ENCODE measurements at regions not wholly inside any gene's neighbourhood (a gene's known extent, or its start where the extent isn't known, plus 50 kb on each side); places are given as distances from the start of the nearest gene placed in this dataset.
"Not testable (repeated sequence)": the region's sequence is repeated elsewhere in the genome, so short reads cannot be mapped to it uniquely, and the experiment has no call there.

DNA sequence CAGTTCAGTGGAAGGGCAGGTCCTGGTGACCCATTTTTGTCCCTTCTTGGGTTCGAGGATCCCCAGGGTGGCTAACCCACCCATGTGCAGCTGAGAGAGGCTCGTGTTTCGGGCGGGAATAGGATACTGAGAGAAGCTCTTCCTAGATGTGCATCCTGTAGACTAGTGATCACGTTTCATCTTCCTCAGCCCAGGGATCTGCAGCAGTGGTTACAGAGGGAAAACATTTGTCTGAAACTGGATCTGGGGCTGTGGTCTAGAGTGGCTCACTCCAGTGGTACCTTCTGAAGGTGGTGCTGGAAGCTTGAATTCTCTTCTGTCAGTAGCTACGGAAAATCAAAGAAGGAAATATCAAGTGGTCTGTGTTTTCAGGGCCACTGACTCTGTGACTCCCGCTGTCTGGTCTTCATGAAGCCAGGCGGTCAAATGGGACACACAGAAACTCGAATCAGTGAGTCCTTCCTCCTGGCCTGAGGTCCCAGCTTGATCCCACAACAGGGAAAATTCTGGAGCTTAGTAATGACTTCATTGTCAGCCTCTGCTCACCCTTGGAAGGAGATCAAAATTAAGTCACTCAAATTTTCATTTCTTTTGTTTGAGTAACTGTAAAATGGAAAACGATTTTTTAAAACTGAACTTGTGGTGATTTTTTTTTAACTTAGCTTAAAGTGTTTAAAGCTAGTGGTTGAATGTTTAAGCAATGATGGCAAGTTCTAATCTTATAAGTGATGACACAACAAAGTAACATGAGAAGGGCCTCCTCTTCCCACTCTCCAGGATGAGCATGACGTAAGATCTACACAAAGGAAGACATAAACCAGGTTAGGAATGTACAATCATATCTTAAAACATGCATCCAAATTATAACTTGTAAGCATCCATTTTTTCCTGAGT lies 469.3 kb upstream of the KLF6 start:
- Histone ChIP-seq H3K4me3 (no peak overlapping the region), H3K9me3 (replicated peaks) (no peaks in the 10 kb centered on the region), H3K4me1 (peaks cover 3% of the 10 kb centered on the region; the same call in 1 of the 2 replicates), H3K36me3 (no peaks in the 10 kb centered on the region), H3K27me3 (no peaks in the 10 kb centered on the region), H3K27ac (no peak overlapping the region)
- DNase-seq: peak in 1 of 2 experiments; percentile 29

DNA sequence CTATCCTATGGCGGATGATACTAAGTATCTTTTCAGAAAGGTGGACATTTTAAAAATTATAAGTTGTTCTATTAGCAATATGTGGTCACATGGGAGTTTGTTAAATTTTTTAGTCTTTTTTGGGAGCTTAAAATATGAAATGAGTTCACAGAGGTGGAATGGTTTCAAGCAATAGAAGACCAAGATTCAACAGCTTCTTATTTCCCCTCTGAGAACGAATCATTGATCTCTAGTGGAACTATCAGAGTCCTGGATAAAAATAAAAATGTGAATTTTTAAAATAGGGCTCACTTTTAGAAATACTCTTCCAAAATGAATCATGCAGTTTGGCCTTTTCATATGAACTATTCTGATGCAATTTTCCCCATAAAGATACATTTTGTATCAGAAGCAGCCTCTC lies 467.7 kb upstream of the KLF6 start:
- Histone ChIP-seq H3K27me3 (no peaks in the 10 kb centered on the region), H3K27ac (no peak overlapping the region), H3K4me3 (no peak overlapping the region), H3K4me1 (peaks cover 3% of the 10 kb centered on the region; the same call in 1 of the 2 replicates), H3K9me3 (replicated peaks) (no peaks in the 10 kb centered on the region), H3K36me3 (no peaks in the 10 kb centered on the region)
- DNase-seq: no peak

DNA sequence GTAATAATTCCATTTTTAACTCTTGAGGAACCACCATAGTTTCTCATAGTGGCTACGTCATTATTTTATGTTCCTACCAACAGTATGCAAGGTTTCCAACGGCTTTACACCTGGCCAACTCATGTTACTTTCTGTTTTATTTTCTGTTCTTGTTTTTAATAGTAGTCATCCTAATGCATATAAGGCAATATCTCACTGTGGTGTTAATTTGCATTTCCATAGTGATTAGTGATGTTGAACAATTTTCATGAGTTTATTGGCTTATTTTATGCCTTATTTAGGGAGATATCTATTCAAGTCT lies 465.5 kb upstream of the KLF6 start:
- Histone ChIP-seq H3K4me3 (no peak overlapping the region), H3K9me3 (replicated peaks) (no peaks in the 10 kb centered on the region), H3K36me3 (no peaks in the 10 kb centered on the region), H3K4me1 (peaks cover 3% of the 10 kb centered on the region; the same call in 1 of the 2 replicates), H3K27me3 (no peaks in the 10 kb centered on the region), H3K27ac (no peak overlapping the region)
- DNase-seq: no peak

DNA sequence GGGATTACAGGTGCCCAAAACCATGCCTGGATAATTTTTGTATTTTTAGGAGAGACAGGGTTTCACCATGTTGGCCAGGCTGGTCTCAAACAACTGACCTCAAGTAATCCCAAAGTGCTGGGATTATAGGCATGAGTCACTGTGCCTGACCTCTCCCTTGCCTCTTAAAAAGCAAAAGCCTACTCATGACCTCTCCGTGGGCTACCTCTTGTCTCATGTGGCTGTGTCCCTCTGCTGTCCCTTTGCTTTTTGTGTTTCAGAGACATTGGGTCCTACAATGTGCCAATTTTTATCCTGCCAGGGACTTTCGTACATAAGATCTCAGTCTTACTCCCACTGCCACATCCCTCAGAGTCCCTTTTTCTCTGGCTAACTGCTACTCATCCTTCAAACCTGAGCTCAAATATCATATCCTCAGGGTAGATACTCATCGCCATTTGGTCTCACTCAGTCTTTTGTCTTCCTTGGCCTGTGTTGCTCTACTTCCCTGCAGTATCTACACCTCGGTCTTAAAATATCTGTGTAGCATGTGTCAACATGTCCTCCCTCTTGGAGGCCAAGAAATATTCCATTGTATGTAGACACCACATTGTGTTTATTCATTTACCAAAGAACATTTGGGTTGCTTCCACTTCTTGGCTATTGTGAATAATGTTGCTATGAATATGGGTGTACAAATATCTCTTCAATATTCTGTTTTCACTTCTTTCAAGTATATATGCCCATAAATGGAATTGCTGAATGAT lies 465.0 kb upstream of the KLF6 start:
- Histone ChIP-seq H3K9me3 (replicated peaks) (no peaks in the 10 kb centered on the region), H3K4me1 (peaks cover 3% of the 10 kb centered on the region; the same call in 1 of the 2 replicates), H3K36me3 (no peaks in the 10 kb centered on the region), H3K4me3 (no peak overlapping the region), H3K27me3 (no peaks in the 10 kb centered on the region), H3K27ac (no peak overlapping the region)
- DNase-seq: no peak

DNA sequence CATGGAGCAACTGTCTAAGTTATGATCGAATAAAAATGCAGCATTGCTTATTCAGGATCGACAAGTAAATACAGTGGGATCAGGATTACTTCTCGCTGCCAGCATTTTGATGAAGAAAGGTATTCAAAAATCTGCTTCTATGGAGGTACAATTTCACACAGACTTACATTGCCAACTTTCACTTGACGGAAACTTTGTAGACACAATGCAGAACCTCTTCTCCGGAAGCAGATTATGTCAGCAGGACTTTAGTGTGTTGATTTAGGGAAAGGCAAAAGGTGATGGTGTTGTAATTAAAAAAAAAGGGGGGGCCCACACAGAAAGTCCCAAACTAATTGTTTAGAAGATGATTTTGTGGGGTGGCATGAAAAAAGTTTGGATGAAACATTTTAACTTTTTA lies 462.4 kb upstream of the KLF6 start:
- no peaks in the 10 kb centered on the region for H3K36me3 ChIP-seq

DNA sequence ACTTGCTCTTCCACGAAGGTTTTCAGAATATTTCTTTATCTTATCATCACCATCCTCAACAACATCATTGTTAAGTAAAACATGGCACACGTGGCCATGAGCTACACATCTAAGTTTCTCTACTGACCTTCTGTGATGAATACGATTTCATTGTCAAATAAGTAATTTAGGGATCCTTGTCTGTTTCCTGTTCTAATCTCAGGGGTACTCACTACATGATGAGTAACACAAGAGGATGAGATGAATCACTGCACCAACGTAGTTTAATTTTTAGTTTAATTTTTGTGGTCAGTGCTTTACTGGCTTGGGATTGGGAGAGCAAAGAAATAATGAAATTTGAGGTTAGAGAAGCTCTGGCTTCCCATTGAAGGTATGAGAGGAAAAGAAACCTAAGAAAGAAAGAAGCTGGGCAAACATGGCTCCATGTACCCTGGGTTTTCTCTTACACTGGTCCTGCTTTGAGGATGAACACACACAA lies 461.9 kb upstream of the KLF6 start:
- no peaks in the 10 kb centered on the region for H3K9me3 ChIP-seq (replicated peaks)
- no peaks in the 10 kb centered on the region for H3K36me3 ChIP-seq
- peaks cover 23% of the 10 kb centered on the region for H3K4me1 ChIP-seq
- H3K4me3 ChIP-seq: no peak overlapping the region
- DNase-seq: no peak
- H3K27ac ChIP-seq: no peak overlapping the region
- no peaks in the 10 kb centered on the region for H3K27me3 ChIP-seq

More for the DNA sequence above, 462.4 kb upstream of the KLF6 start:
- no peaks in the 10 kb centered on the region for H3K9me3 ChIP-seq (replicated peaks)
- no peak overlapping the region for H3K27ac ChIP-seq
- no peak overlapping the region for H3K4me3 ChIP-seq
- DNase-seq: no peak
- peaks cover 20% of the 10 kb centered on the region for H3K4me1 ChIP-seq
- no peaks in the 10 kb centered on the region for H3K27me3 ChIP-seq

DNA sequence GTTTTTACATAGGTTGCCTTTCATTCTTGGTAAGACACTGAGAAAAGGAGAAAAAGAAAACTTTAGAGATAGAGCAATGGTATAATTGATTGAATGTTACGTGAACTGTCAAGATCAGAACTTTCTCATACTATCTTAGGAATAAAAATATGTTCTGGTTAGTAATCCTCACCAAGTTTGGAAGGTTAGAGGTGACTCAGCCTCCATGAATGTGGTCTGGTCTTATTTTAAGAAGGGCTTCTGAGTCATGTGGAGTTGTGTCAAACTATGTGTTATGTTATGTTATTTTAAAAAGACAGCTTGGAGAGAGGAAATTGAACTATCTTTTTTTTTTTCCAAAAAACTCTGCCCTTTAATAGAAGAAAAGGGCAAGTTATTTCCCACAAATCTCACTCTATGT lies 458.6 kb upstream of the KLF6 start:
- no peaks in the 10 kb centered on the region for H3K36me3 ChIP-seq
- H3K9me3 ChIP-seq (replicated peaks): no peaks in the 10 kb centered on the region
- peaks cover 32% of the 10 kb centered on the region for H3K4me1 ChIP-seq
- no peak overlapping the region for H3K4me3 ChIP-seq
- peak; percentile 15 to 28 for DNase-seq
- H3K27me3 ChIP-seq: no peaks in the 10 kb centered on the region
- peak overlapping the region; percentile 67 for H3K27ac ChIP-seq

DNA sequence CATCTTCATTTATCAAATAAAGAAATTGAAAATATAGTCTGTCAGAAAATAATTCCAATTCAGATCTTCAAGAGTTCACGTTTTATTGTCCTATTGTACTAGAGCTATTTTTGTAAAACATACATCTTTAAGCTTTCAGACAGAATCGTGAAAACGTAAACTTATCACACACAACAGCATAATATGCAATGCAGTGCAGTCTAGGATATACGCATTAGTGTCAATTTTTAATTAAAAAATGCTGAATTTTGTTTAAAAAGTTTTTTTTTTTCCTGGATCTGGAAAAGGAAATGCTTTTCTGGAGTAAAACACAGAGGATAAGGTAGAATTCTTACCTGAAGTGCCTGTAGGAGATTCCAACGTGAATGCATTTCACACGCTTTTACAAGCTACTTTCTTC lies 458.2 kb upstream of the KLF6 start:
- Histone ChIP-seq H3K36me3 (no peaks in the 10 kb centered on the region), H3K4me3 (no peak overlapping the region), H3K4me1 (peaks cover 32% of the 10 kb centered on the region), H3K27ac (peak overlapping the region; percentile 67), H3K9me3 (replicated peaks) (no peaks in the 10 kb centered on the region), H3K27me3 (no peaks in the 10 kb centered on the region)
- no peak for DNase-seq

DNA sequence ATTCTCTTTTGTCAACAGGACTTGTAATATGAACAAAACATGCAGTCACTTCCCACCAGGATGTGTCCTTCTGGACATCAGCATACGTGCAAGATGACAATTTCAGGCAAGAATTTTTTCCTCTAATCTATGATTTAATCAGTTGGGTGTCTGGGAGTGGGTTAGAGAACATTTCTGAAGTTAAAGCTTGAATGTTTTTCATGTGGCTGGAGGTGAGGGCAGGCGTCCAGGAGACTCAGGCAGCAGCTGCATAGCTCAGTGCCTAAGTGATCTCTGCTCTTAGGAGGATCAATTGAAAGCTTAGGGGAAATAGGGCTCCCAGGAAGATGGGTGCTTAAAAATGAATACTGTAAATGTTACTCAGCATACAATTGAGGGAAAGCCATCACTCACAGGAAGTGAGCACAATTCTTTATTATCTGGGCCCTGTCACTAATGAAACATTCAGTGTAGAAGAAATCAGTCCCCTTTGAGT lies 457.6 kb upstream of the KLF6 start:
- DNase-seq: peak; percentile 22 to 37
- Histone ChIP-seq H3K4me3 (peak overlapping the region; percentile 17; the same call in 1 of the 2 replicates), H3K36me3 (no peaks in the 10 kb centered on the region), H3K27me3 (no peaks in the 10 kb centered on the region), H3K4me1 (peaks cover 32% of the 10 kb centered on the region), H3K27ac (peak overlapping the region; percentile 67), H3K9me3 (replicated peaks) (no peaks in the 10 kb centered on the region)

DNA sequence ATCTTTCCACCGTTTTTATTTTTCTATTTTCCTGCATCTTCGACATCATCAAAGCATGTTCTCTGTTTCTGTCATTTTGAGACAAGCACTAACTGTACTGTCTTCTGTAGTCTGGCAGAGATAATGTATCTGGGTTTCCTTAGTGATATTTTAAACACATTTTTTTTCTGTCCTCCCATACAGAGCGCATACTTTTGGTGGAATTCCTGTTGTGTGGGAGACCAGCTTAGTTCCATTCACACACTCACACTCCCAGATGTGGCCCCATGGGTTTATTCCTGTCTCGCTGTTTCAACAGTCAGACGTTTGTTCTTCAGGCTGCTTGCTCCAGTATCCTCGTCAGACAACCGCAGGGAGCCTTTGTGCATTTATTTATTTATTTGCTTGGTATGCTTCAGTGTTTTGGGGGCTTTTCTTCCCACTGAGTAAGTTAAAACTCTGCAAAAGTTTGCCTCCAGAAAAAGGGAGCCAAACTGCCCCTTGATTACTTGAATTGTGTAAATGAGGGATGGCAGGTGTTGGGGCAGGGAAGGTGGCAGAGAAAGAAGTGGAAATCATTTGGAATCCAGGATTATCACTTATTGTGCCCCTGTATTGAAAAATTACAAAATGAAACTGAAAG lies 456.8 kb upstream of the KLF6 start:
- no peaks in the 10 kb centered on the region for H3K9me3 ChIP-seq (replicated peaks)
- peak; percentile 40 to 59 for DNase-seq
- no peaks in the 10 kb centered on the region for H3K36me3 ChIP-seq
- peak overlapping the region; percentile 67 for H3K27ac ChIP-seq
- no peaks in the 10 kb centered on the region for H3K27me3 ChIP-seq
- peak overlapping the region; percentile 17; the same call in 1 of the 2 replicates for H3K4me3 ChIP-seq
- peaks cover 32% of the 10 kb centered on the region for H3K4me1 ChIP-seq

DNA sequence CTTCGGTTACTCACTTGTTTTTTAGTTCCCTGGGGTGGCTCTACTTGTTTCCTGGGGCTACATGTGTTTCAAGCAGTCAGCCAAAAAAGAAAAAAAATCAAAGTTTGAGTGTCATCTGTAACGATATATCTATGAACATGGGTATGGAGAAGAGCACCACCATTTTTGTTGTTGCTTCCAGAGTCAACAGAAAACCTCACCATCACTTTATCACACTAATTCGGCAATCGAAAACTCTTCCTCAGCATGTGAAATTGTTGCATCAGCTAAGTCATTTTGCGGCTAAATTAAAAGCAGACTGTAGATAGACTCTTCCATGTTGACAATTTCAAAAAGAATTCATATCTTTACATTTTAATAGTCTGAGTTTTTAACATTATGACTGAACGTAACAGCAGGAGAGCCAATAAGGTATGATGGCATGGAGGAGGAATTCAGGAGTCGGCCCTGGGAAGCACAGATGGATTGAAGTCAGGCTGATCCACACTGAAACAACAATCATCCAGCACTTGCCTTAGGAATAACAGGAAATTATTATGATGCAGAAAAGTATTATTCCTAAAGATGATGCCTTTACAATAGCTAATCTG lies 455.7 kb upstream of the KLF6 start:
- peak overlapping the region; percentile 67 for H3K27ac ChIP-seq
- DNase-seq: peak in 1 of 2 experiments; percentile 7
- H3K4me3 ChIP-seq: no peak overlapping the region

DNA sequence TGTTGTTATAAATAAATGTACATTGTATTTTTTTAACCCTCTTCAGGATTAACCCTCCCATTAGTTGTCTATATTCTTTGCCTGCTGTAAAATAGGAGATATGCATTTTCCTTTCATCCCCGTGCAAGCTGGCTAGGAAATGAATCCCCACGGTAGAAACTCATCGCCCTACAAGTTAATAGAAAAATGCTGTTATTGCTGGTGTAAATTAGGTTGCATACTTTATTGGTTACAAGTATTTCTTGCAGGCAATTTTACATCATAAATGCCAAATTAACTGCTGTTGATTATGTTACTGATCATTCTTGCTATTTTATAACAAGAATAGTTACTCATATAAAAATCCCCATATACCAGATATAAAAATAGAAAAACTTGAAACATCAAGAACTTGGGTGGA lies 454.2 kb upstream of the KLF6 start:
- Histone ChIP-seq H3K4me3 (no peak overlapping the region), H3K27ac (no peak overlapping the region), H3K27me3 (no peaks in the 10 kb centered on the region), H3K36me3 (no peaks in the 10 kb centered on the region), H3K9me3 (replicated peaks) (no peaks in the 10 kb centered on the region), H3K4me1 (peaks cover 32% of the 10 kb centered on the region)
- DNase-seq: no peak

More for the DNA sequence above, 455.7 kb upstream of the KLF6 start:
- no peaks in the 10 kb centered on the region for H3K36me3 ChIP-seq
- peaks cover 32% of the 10 kb centered on the region for H3K4me1 ChIP-seq
- H3K27me3 ChIP-seq: no peaks in the 10 kb centered on the region
- H3K9me3 ChIP-seq (replicated peaks): no peaks in the 10 kb centered on the region

DNA sequence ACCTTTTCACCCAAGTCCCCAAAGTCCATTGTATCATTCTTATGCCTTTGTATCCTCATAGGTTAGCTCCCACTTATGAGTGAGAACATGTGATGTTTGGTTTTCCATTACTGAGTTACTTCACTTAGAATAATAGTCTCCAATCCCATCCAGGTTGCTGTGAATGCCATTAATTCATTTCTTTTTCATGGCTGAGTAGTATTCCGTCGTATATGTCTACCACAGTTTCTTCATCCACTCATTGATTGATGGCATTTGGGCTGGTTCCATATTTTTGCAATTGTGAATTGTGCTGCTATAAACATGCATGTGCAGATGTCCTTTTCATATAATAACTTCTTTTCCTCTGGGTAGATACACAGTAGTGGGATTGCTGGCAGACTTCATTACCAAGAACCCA lies 451.9 kb upstream of the KLF6 start:
- not testable (repeated sequence) for H3K36me3 ChIP-seq; DNase-seq; H3K9me3 ChIP-seq (replicated peaks); H3K27ac ChIP-seq; H3K27me3 ChIP-seq; H3K4me3 ChIP-seq
- peaks cover 12% of the 10 kb centered on the region for H3K4me1 ChIP-seq

DNA sequence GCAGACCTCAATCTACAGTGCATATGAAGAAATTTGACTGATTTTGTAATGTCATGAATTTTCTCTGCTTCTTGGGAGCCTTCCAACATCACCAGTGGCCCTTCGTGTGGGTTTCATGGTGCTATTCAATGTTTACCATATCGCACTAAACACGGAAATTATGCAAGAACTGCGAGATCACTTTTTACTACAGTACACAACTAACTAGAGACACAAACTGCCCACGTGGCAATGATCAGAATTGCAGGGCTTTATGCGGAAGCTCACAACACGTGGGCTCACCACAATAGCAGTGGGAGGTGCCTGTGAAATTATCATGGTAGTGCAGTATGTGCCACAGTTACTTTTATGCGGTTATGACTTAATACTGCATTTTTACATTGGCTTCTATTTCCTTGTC lies 449.7 kb upstream of the KLF6 start:
- no peak overlapping the region for H3K4me3 ChIP-seq
- peak in 1 of 2 experiments; percentile 6 for DNase-seq
- no peaks in the 10 kb centered on the region for H3K27me3 ChIP-seq
- no peaks in the 10 kb centered on the region for H3K9me3 ChIP-seq (replicated peaks)
- no peaks in the 10 kb centered on the region for H3K36me3 ChIP-seq
- no peaks in the 10 kb centered on the region for H3K4me1 ChIP-seq
- no peak overlapping the region for H3K27ac ChIP-seq
